H9 (cell line): ENCODE measurements at regions not wholly inside any gene's neighbourhood (a gene's known extent, or its start where the extent isn't known, plus 50 kb on each side); places are given as distances from the start of the nearest gene placed in this dataset.

ENCODE experiments used
- DNase-seq: peaks from one replicate; pipeline ENCODE4 v3.0.0-alpha.2; 2017
- H2AFZ ChIP-seq: one replicate; pipeline ENCODE4 v1.6.1; 2013; ENCODE audit warnings: mild to moderate bottlenecking, low read length, control low read depth, moderate library complexity
- H2AK5ac ChIP-seq: 2 replicates; pipeline ENCODE4 v1.6.1; 2013; ENCODE audit warnings: low read length, control low read depth, mixed read lengths; ENCODE audit not compliant: insufficient read length
- H2BK120ac ChIP-seq: one replicate; pipeline ENCODE4 v1.6.1; 2013; ENCODE audit warnings: low read depth, mild to moderate bottlenecking, low read length, control low read depth, inconsistent platforms; ENCODE audit not compliant: poor library complexity, severe bottlenecking
- H2BK12ac ChIP-seq: 2 replicates; pipeline ENCODE4 v1.6.1; 2013; ENCODE audit warnings: low read length, control low read depth, mixed read lengths, low read depth; ENCODE audit not compliant: insufficient read length
- H2BK15ac ChIP-seq: 2 replicates; pipeline ENCODE4 v1.6.1; 2013; ENCODE audit warnings: low read depth, low read length, control low read depth
- H2BK20ac ChIP-seq: one replicate; pipeline ENCODE4 v1.6.1; 2013; ENCODE audit warnings: low read depth, mild to moderate bottlenecking, low read length, control low read depth, inconsistent platforms; ENCODE audit not compliant: poor library complexity, severe bottlenecking
- H2BK5ac ChIP-seq: 2 replicates; pipeline ENCODE4 v1.6.1; 2013; ENCODE audit warnings: low read length, control low read depth, mixed read lengths; ENCODE audit not compliant: insufficient read length
- H3K14ac ChIP-seq: 2 replicates; pipeline ENCODE4 v1.6.1; 2013; ENCODE audit warnings: low read length, control low read depth; ENCODE audit not compliant: insufficient read depth
- H3K18ac ChIP-seq: 2 replicates; pipeline ENCODE4 v1.6.1; 2013; ENCODE audit warnings: low read depth, mild to moderate bottlenecking, mixed read lengths, low read length, control low read depth; ENCODE audit not compliant: insufficient read length
- H3K23ac ChIP-seq: 2 replicates; pipeline ENCODE4 v1.6.1; 2013; ENCODE audit warnings: low read length, control low read depth, mixed read lengths, low read depth; ENCODE audit not compliant: insufficient read length
- H3K23me2 ChIP-seq: 2 replicates; pipeline ENCODE4 v1.6.1; 2013; ENCODE audit warnings: low read depth, mild to moderate bottlenecking, mixed read lengths, low read length, control low read depth; ENCODE audit not compliant: insufficient read length, poor library complexity, severe bottlenecking
- H3K27ac ChIP-seq: 2 replicates; pipeline ENCODE4 v1.5.1; 2013; ENCODE audit warnings: low read length, control low read depth, mixed read lengths, low read depth; ENCODE audit not compliant: insufficient read length
- H3K27me3 ChIP-seq: 2 replicates; pipeline ENCODE4 v1.6.1; 2013; ENCODE audit warnings: low read length, control low read depth, inconsistent platforms; ENCODE audit not compliant: insufficient read depth
- H3K4ac ChIP-seq: 2 replicates; pipeline ENCODE4 v1.6.1; 2013; ENCODE audit warnings: low read depth, mild to moderate bottlenecking, control low read depth, inconsistent platforms, low read length, moderate library complexity
- H3K4me1 ChIP-seq: 2 replicates; pipeline ENCODE4 v1.6.1; 2013; ENCODE audit warnings: low read length, control low read depth, inconsistent platforms; ENCODE audit not compliant: insufficient read depth
- H3K4me2 ChIP-seq: 2 replicates; pipeline ENCODE4 v1.6.1; 2013; ENCODE audit warnings: low read length, control low read depth, mixed read lengths; ENCODE audit not compliant: insufficient read length, insufficient read depth
- H3K56ac ChIP-seq: 2 replicates; pipeline ENCODE4 v1.6.1; 2013; ENCODE audit warnings: low read depth, mild to moderate bottlenecking, mixed read lengths, low read length, control low read depth; ENCODE audit not compliant: insufficient read length
- H3K79me1 ChIP-seq: 2 replicates; pipeline ENCODE4 v1.6.1; 2013; ENCODE audit warnings: low read depth, mild to moderate bottlenecking, moderate library complexity, low read length, control low read depth, inconsistent platforms; ENCODE audit not compliant: insufficient read depth, poor library complexity, severe bottlenecking
- H3K79me2 ChIP-seq: 2 replicates; pipeline ENCODE4 v1.6.1; 2013; ENCODE audit warnings: low read length, control low read depth, inconsistent platforms; ENCODE audit not compliant: insufficient read depth
- H3K9ac ChIP-seq: 2 replicates; pipeline ENCODE4 v1.6.1; 2013; ENCODE audit warnings: low read length, control low read depth, mixed read lengths; ENCODE audit not compliant: insufficient read length; ENCODE audit errors: extremely low read depth
- H3K9me3 ChIP-seq: one replicate; pipeline ENCODE4 v1.6.1; 2013; ENCODE audit warnings: low read depth, low read length, inconsistent platforms; ENCODE audit not compliant: control insufficient read depth
- H3T11ph ChIP-seq: one replicate; pipeline ENCODE4 v1.6.1; 2013; ENCODE audit warnings: mild to moderate bottlenecking, low read length, control low read depth, inconsistent platforms
- H4K20me1 ChIP-seq: one replicate; pipeline ENCODE4 v1.6.1; 2013; ENCODE audit not compliant: control insufficient read depth, insufficient read length, insufficient read depth
- H4K5ac ChIP-seq: 2 replicates; pipeline ENCODE4 v1.6.1; 2013; ENCODE audit warnings: low read depth, mild to moderate bottlenecking, mixed read lengths, low read length, control low read depth; ENCODE audit not compliant: insufficient read length
- H4K8ac ChIP-seq: replicated peaks from 2 replicates; pipeline ENCODE4 v1.6.1; 2013; ENCODE audit warnings: low read length, control low read depth, mixed read lengths, low read depth; ENCODE audit not compliant: insufficient read length
- H4K91ac ChIP-seq: 2 replicates; pipeline ENCODE4 v1.6.1; 2013; ENCODE audit warnings: low read depth, mild to moderate bottlenecking, moderate library complexity, mixed read lengths, low read length, control low read depth; ENCODE audit not compliant: insufficient read length
- H3K27ac Mint-ChIP-seq, 3 experiments: 2 replicates in 2 of 3; 3 replicates in 1 of 3; pipeline ENCODE4 v1.8.0; 2020 to 2021; ENCODE audit warnings: mixed read lengths in 3 of 3, mild to moderate bottlenecking in 1 of 3, moderate library complexity in 1 of 3
- H3K27me3 Mint-ChIP-seq: 2 replicates; pipeline ENCODE4 v1.8.0; 2021; ENCODE audit warnings: low read depth, mild to moderate bottlenecking, moderate library complexity, mixed read lengths
- H3K36me3 Mint-ChIP-seq, 3 experiments: 2 replicates in 2 of 3; 3 replicates in 1 of 3; pipeline ENCODE4 v1.8.0; 2020 to 2021; ENCODE audit warnings: low read depth in 3 of 3, mixed read lengths in 3 of 3; ENCODE audit not compliant: insufficient read depth in 1 of 3
- H3K4me1 Mint-ChIP-seq, 2 experiments: 2 replicates each; pipeline ENCODE4 v1.8.0; 2020; ENCODE audit warnings: mixed read lengths in 2 of 2
- H3K4me3 Mint-ChIP-seq, 2 experiments: 2 replicates in 1 of 2; 3 replicates in 1 of 2; pipeline ENCODE4 v1.8.0; 2020 to 2021; ENCODE audit warnings: mild to moderate bottlenecking in 2 of 2, mixed read lengths in 2 of 2, moderate library complexity in 1 of 2
- H3K9me3 Mint-ChIP-seq, 2 experiments: 2 replicates in 1 of 2; 3 replicates in 1 of 2; pipeline ENCODE4 v1.8.0; 2020; ENCODE audit warnings: mild to moderate bottlenecking in 2 of 2, mixed read lengths in 2 of 2, moderate library complexity in 1 of 2
- CTCF ChIP-seq: fragments of 200-600 bp; sonication (generic); conservative IDR thresholded peaks from 3 replicates; pipeline ENCODE4 v1.8.0; 2021; ENCODE audit warnings: antibody characterized with exemption, mild to moderate bottlenecking
- WGBS: extraction: QIAGEN DNeasy Blood & Tissue Kit; methylation state at CpG from one replicate; pipeline ENCODE4 v1.1.7; 2013; ENCODE audit warnings: missing lambda C conversion rate, low lambda C conversion rate, mixed read lengths; ENCODE audit not compliant: insufficient read length; ENCODE audit errors: extremely low coverage; 5-methylcytosine and 5-hydroxymethylcytosine counted together

GRCh38 chrX:25650216-25650820 is 487.8 kb upstream of the MAGEB18 start:
- Histone ChIP-seq H4K91ac (no peak overlapping the region), H3K23me2 (no peaks in the 10 kb centered on the region), H2BK5ac (no peak overlapping the region), H3K56ac (no peak overlapping the region), H3K9ac (no peak overlapping the region), H3K79me1 (no peaks in the 10 kb centered on the region), H3K27ac (no peak overlapping the region), H3K14ac (no peak overlapping the region), H2BK120ac (no peak overlapping the region), H3K79me2 (no peaks in the 10 kb centered on the region), H3T11ph (no peak overlapping the region), H3K9me3 (peaks cover 3% of the 10 kb centered on the region), H4K8ac (no peak overlapping the region), H3K23ac (no peak overlapping the region), H2BK15ac (no peak overlapping the region), H3K27me3 (no peaks in the 10 kb centered on the region), H3K4me1 (no peaks in the 10 kb centered on the region), H2BK20ac (no peak overlapping the region), H3K18ac (no peak overlapping the region), H2AFZ (no peak overlapping the region), H4K5ac (no peak overlapping the region), H3K4ac (no peak overlapping the region), H3K4me2 (no peak overlapping the region), H2BK12ac (no peak overlapping the region), H2AK5ac (no peak overlapping the region), H4K20me1 (no peaks in the 10 kb centered on the region)
- Mint-ChIP-seq H3K4me3 (no peak overlapping the region), H3K27me3 (no peaks in the 10 kb centered on the region), H3K4me1 (no peaks in the 10 kb centered on the region), H3K9me3 (peaks cover 69 to 71% of the 10 kb centered on the region in 2 experiments), H3K36me3 (no peaks in the 10 kb centered on the region; a peak in 2 of 7 replicates), H3K27ac (no peak overlapping the region)
- no CpG with 5 or more reads among the region's 5 CpGs for WGBS
- no peak for DNase-seq
- no peak for TF ChIP-seq CTCF
